ENCODE measurements at regions not wholly inside any gene's neighbourhood (a gene's known extent, or its start where the extent isn't known, plus 50 kb on each side); places are given as distances from the start of the nearest gene placed in this dataset.

DNA sequence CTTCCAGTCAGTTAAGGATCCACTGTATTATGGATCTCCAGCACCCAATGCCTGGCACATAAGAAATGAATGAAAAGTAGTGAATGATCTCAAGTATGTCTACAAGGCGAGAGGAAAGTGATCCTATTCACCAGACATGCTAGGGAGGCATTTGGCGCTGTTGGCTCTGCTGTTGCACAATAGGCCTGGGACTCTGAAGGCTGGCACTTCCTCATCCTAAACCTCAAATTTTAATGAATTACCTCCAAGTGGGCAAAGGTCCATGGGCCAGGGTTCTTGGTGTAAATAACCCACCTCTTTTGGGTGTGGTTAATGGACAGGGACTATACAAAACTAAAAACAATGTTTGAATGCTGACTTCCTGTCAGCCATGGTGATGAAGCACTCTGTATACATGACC is 173.4 kb upstream of the PZP start:
- no peak for TF ChIP-seq POLR2A (IDR thresholded peaks at IDR 0.05)
- TF ChIP-seq, protein P1, sequence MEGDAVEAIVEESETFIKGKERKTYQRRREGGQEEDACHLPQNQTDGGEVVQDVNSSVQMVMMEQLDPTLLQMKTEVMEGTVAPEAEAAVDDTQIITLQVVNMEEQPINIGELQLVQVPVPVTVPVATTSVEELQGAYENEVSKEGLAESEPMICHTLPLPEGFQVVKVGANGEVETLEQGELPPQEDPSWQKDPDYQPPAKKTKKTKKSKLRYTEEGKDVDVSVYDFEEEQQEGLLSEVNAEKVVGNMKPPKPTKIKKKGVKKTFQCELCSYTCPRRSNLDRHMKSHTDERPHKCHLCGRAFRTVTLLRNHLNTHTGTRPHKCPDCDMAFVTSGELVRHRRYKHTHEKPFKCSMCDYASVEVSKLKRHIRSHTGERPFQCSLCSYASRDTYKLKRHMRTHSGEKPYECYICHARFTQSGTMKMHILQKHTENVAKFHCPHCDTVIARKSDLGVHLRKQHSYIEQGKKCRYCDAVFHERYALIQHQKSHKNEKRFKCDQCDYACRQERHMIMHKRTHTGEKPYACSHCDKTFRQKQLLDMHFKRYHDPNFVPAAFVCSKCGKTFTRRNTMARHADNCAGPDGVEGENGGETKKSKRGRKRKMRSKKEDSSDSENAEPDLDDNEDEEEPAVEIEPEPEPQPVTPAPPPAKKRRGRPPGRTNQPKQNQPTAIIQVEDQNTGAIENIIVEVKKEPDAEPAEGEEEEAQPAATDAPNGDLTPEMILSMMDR (IDR thresholded peaks at IDR 0.05), result no peak
- no peak overlapping the region for H3K4me3 ChIP-seq (ENCODE audit: low read depth, poor library complexity, severe bottlenecking)
- DNase-seq (ENCODE audit: low spot score in 2 of 2), result no peak
- intact Hi-C loops (cut with DNase I; ENCODE audit: low total_unique reads), result no loop called here
- WGBS, 2 donors, result 80 to 85% methylated on average over 2 of the region's 2 CpGs

DNA sequence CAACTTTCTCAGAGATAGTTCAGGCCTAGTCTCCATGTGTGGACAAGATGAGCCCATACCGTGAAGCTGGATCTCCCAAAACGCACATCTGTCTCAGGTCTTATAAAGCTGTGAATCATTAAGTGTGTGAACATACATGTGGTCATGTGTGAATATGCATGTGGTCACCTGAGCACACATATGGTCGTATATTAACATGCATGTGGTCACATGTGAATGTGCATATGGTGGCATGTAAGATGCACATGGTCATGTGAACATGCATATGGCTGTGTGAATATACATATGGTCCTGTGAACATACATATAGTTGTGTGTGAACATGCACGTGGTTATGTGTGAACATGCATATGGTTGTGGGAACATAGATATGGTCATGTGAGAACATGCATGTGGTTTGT is 172.5 kb upstream of the PZP start:
- no peak for DNase-seq (ENCODE audit: low spot score in 2 of 2)
- TF ChIP-seq, protein P1 (IDR thresholded peaks at IDR 0.05), result no peak
- no peak for TF ChIP-seq POLR2A (IDR thresholded peaks at IDR 0.05)
- intact Hi-C loops (cut with DNase I; ENCODE audit: low total_unique reads), result no loop called here
- no peak overlapping the region for H3K4me3 ChIP-seq (ENCODE audit: low read depth, poor library complexity, severe bottlenecking)
- 78 to 80% methylated on average over 4 of the region's 4 CpGs for WGBS, 2 donors

DNA sequence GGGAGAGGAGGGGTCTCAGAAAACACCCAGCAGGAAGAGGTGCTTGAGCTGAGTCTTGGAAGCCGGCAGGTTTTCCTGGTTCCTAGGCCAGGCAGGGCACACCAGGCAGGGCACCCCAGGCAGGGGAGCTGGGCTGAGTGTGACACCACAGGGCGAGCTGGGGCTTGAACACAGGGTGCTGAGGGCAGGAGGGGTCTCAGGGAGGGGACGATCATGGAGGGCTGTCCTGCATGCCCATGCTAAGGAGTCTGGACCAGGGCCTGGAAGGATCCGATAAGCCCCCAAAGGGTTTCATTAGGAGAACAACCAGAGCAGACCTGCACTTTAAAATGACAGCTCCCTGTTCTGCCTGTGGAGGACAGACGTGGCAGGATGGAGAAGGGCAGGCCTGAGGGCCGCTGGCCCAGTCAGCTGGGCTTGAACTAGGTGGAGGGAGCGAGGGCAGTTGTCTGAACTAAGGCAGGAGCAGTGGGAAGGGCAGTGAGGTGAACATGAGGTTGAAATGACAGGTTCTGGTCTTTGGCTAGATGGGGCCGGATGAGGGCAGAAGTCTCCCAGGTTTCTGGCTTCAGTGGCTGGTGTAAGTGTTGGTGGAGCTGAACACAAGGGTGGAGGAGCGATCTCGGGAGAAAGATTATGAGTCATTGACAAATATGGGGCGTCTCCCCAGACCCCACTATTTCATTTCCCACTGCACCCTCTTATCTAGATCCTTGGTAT is 171.0 kb upstream of the PZP start:
- TF ChIP-seq, protein P1 (IDR thresholded peaks at IDR 0.05), result no peak
- no peak for TF ChIP-seq POLR2A (IDR thresholded peaks at IDR 0.05)
- H3K4me3 ChIP-seq (ENCODE audit: low read depth, poor library complexity, severe bottlenecking), result no peak overlapping the region
- 86 to 87% methylated on average over 11 of the region's 11 CpGs for WGBS, 2 donors
- intact Hi-C loops (cut with DNase I; ENCODE audit: low total_unique reads), result no loop called here
- no peak for DNase-seq (ENCODE audit: low spot score in 2 of 2)

DNA sequence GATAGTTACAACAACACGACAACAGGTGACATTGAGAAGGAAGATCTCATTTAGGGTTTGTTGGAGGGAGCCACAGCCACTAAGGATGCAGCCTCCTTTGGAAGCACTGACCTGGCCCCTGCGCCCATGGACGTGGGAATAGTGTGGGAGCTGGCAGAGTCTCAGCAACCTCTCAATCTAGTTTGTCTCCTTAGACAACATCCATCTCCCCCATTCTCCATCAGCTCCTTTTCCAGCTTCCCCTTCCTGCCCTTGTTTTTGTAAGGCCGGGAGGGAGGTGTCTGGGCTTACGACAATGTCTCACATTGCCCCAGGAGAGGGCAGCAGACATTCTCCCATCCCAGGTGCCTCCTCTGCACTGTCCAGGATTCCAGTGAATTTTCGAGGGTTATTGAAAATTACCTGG is 170.2 kb upstream of the PZP start:
- 57 to 66% methylated on average over 6 of the region's 6 CpGs for WGBS, 2 donors
- H3K4me3 ChIP-seq (ENCODE audit: low read depth, poor library complexity, severe bottlenecking), result no peak overlapping the region
- TF ChIP-seq, protein P1 (IDR thresholded peaks at IDR 0.05), result no peak
- TF ChIP-seq POLR2A (IDR thresholded peaks at IDR 0.05), result no peak
- intact Hi-C loops (cut with DNase I; ENCODE audit: low total_unique reads), result no loop called here
- DNase-seq (ENCODE audit: low spot score in 2 of 2), result no peak

DNA sequence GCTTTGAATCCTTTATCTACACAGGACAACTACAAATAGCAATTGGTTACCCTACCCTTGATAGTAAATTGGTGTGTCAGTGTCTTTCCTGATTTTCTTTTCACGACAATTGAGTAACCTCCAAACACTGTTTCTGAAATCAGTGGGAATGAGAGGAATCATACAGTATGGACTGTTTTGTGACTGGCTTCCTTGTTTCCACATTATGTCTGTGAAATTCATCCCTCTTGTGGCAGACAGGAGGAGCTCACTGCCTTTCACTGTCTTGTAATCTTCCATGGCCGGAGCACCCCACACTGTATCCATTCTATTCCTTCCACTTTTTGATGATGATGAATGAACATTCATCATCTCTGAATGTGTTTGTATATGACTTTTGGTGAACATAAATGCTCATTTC is 164.0 kb upstream of the PZP start:
- intact Hi-C loops (cut with DNase I; ENCODE audit: low total_unique reads), result no loop called here
- WGBS, 2 donors, result 84 to 95% methylated on average over 2 of the region's 2 CpGs
- no peak overlapping the region for H3K4me3 ChIP-seq (ENCODE audit: low read depth, poor library complexity, severe bottlenecking)
- TF ChIP-seq POLR2A (IDR thresholded peaks at IDR 0.05), result no peak
- TF ChIP-seq, protein P1 (IDR thresholded peaks at IDR 0.05), result no peak
- DNase-seq (ENCODE audit: low spot score in 2 of 2), result no peak

DNA sequence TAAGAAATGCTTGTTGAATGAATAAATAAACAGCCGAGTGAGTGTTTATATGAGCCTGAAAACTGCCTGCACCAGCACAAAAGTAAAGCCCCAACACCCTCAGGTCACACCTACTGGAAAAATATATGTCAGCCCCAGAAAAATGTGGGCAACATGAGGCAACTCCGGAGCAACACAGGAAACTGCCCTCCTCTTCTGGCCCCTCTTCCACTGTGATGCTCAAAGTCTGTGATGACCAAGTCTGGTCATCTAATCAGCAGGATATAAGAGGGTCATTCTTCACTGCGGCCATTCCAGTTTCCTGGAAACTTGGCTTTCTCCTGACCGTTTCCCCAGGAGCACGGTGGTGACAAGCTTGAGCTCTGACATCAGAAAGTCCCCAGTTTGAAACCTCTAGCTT is 159.6 kb upstream of the PZP start:
- no peak overlapping the region for H3K4me3 ChIP-seq (ENCODE audit: low read depth, poor library complexity, severe bottlenecking)
- WGBS, 2 donors, result 69 to 72% methylated on average over 5 of the region's 5 CpGs
- intact Hi-C loops (cut with DNase I; ENCODE audit: low total_unique reads), result no loop called here
- TF ChIP-seq, protein P1 (IDR thresholded peaks at IDR 0.05), result no peak
- TF ChIP-seq POLR2A (IDR thresholded peaks at IDR 0.05), result no peak
- no peak for DNase-seq (ENCODE audit: low spot score in 2 of 2)
